Neuronal stem cell (in vitro differentiated cells): ENCODE measurements at regions not wholly inside any gene's neighbourhood (a gene's known extent, or its start where the extent isn't known, plus 50 kb on each side); places are given as distances from the start of the nearest gene placed in this dataset.

ENCODE experiments used
- DNase-seq: peaks from one replicate; pipeline ENCODE4 v3.0.0-alpha.2; 2013; ENCODE audit warnings: low spot score
- H2AFZ ChIP-seq: one replicate; pipeline ENCODE4 v1.6.1; 2013; ENCODE audit warnings: mild to moderate bottlenecking, low read length, inconsistent platforms
- H2AK5ac ChIP-seq: 2 replicates; pipeline ENCODE4 v1.6.1; 2013; ENCODE audit warnings: low read depth, mild to moderate bottlenecking, inconsistent platforms, low read length, moderate library complexity, mixed read lengths
- H2BK120ac ChIP-seq: 2 replicates; pipeline ENCODE4 v1.6.1; 2013; ENCODE audit warnings: low read depth, mild to moderate bottlenecking, inconsistent platforms, low read length, moderate library complexity, mixed read lengths
- H2BK12ac ChIP-seq: one replicate; pipeline ENCODE4 v1.6.1; 2013; ENCODE audit warnings: low read length, inconsistent platforms
- H2BK15ac ChIP-seq: 2 replicates; pipeline ENCODE4 v1.6.1; 2013; ENCODE audit warnings: mild to moderate bottlenecking, low read length, inconsistent platforms, mixed read lengths
- H2BK5ac ChIP-seq: one replicate; pipeline ENCODE4 v1.6.1; 2013; ENCODE audit warnings: inconsistent platforms, mild to moderate bottlenecking, low read length, moderate library complexity
- H3K14ac ChIP-seq: one replicate; pipeline ENCODE4 v1.6.1; 2013; ENCODE audit warnings: low read length, inconsistent platforms
- H3K18ac ChIP-seq: 2 replicates; pipeline ENCODE4 v1.6.1; 2013; ENCODE audit warnings: low read length, inconsistent platforms
- H3K23ac ChIP-seq: 2 replicates; pipeline ENCODE4 v1.6.1; 2013; ENCODE audit warnings: low read depth, mild to moderate bottlenecking, mixed read lengths, low read length, inconsistent platforms; ENCODE audit not compliant: poor library complexity
- H3K27ac ChIP-seq: replicated peaks from 3 replicates; pipeline ENCODE4 v1.5.1; 2013; ENCODE audit warnings: low read length, inconsistent platforms
- H3K27me3 ChIP-seq, 3 experiments: 2 replicates each; pipeline ENCODE4 v1.6.1; 2013; ENCODE audit warnings: low read length in 3 of 3, mild to moderate bottlenecking in 2 of 3, inconsistent platforms in 1 of 3, low read depth in 1 of 3, mixed read lengths in 1 of 3, moderate library complexity in 1 of 3; ENCODE audit not compliant: control insufficient read depth in 3 of 3, insufficient read depth in 3 of 3
- H3K36me3 ChIP-seq, 2 donors: replicated peaks in 1 of 2; 2 replicates each; pipeline ENCODE4 v1.6.1; 2013; ENCODE audit warnings: low read length in 2 of 2; ENCODE audit not compliant: control insufficient read depth in 2 of 2, insufficient read depth in 2 of 2
- H3K4ac ChIP-seq: 2 replicates; pipeline ENCODE4 v1.6.1; 2013; ENCODE audit warnings: inconsistent platforms, mild to moderate bottlenecking, low read length, moderate library complexity
- H3K4me1 ChIP-seq, 2 donors: 1 replicate in 1 of 2; 2 replicates in 1 of 2; pipeline ENCODE4 v1.6.1; 2013; ENCODE audit warnings: low read length in 2 of 2, low read depth in 1 of 2; ENCODE audit not compliant: control insufficient read depth in 2 of 2, insufficient read depth in 1 of 2
- H3K4me2 ChIP-seq: one replicate; pipeline ENCODE4 v1.6.1; 2013; ENCODE audit warnings: mild to moderate bottlenecking, low read length, inconsistent platforms; ENCODE audit not compliant: insufficient read depth, poor library complexity, severe bottlenecking
- H3K4me3 ChIP-seq, 2 donors: 2 replicates each; pipeline ENCODE4 v1.5.1; 2013; ENCODE audit warnings: low read length in 2 of 2, mild to moderate bottlenecking in 2 of 2, inconsistent platforms in 1 of 2, moderate library complexity in 1 of 2
- H3K79me1 ChIP-seq: one replicate; pipeline ENCODE4 v1.6.1; 2013; ENCODE audit warnings: low read depth, mild to moderate bottlenecking, inconsistent platforms, low read length, moderate library complexity
- H3K9ac ChIP-seq: one replicate; pipeline ENCODE4 v1.6.1; 2013; ENCODE audit warnings: mild to moderate bottlenecking, low read depth, low read length, inconsistent platforms; ENCODE audit not compliant: poor library complexity
- H3K9me3 ChIP-seq, 2 donors: replicated peaks in 1 of 2; 2 replicates each; pipeline versions ENCODE3 to v1.6.1; 2013; ENCODE audit warnings: low read length in 2 of 2, mild to moderate bottlenecking in 2 of 2, inconsistent platforms in 1 of 2, low read depth in 1 of 2, mixed read lengths in 1 of 2, moderate library complexity in 1 of 2; ENCODE audit not compliant: control insufficient read depth in 2 of 2, insufficient read depth in 1 of 2
- H4K8ac ChIP-seq: one replicate; pipeline ENCODE4 v1.6.1; 2013; ENCODE audit warnings: low read depth, mild to moderate bottlenecking, inconsistent platforms, low read length, moderate library complexity
- H4K91ac ChIP-seq: one replicate; pipeline ENCODE4 v1.6.1; 2013; ENCODE audit warnings: low read length, low read depth, mild to moderate bottlenecking, inconsistent platforms; ENCODE audit not compliant: poor library complexity
- WGBS, 2 donors: extraction: QIAGEN DNeasy Blood & Tissue Kit; methylation state at CpG; one replicate each; pipeline ENCODE4 v1.1.7; 2013; ENCODE audit warnings: missing lambda C conversion rate in 2 of 2, mixed read lengths in 1 of 2; ENCODE audit not compliant: insufficient read length in 2 of 2, insufficient replicate concordance in 1 of 2; ENCODE audit errors: extremely low coverage in 2 of 2; 5-methylcytosine and 5-hydroxymethylcytosine counted together

- peaks cover 4 to 7% of the 10 kb centered on the region in 2 donors for H3K4me1 ChIP-seq
- DNase-seq, result no peak
- H2AK5ac ChIP-seq, result no peak overlapping the region
- no peak overlapping the region for H2BK5ac ChIP-seq
- no peak overlapping the region for H2BK15ac ChIP-seq
- H3K27ac ChIP-seq, result no peak overlapping the region
- H3K23ac ChIP-seq, result no peak overlapping the region
- H3K9me3 ChIP-seq, result peaks cover 2 to 28% of the 10 kb centered on the region in 2 donors
- no peak overlapping the region for H3K4me3 ChIP-seq
- no peak overlapping the region for H2BK120ac ChIP-seq
- H3K14ac ChIP-seq, result no peak overlapping the region
- H4K8ac ChIP-seq, result no peak overlapping the region
- no peak overlapping the region for H3K18ac ChIP-seq
- H3K4me2 ChIP-seq, result no peak overlapping the region
- no peak overlapping the region for H2BK12ac ChIP-seq
- H4K91ac ChIP-seq, result no peak overlapping the region
- H2AFZ ChIP-seq, result no peak overlapping the region
- no peak overlapping the region for H3K9ac ChIP-seq
- H3K36me3 ChIP-seq, result peaks cover 3 to 6% of the 10 kb centered on the region in 2 donors
- H3K27me3 ChIP-seq, result no peaks in the 10 kb centered on the region
- H3K4ac ChIP-seq, result no peak overlapping the region
- no CpG with 5 or more reads among the region's 4 CpGs for WGBS, 2 donors
- no peaks in the 10 kb centered on the region for H3K79me1 ChIP-seq
Observed at GRCh38 chr14:71645656-71646055, 286.6 kb upstream of the RGS6 start.

- H3K9ac ChIP-seq, result no peak overlapping the region
- no peak overlapping the region for H3K4ac ChIP-seq
- no peak overlapping the region for H2BK120ac ChIP-seq
- no peak overlapping the region for H2AK5ac ChIP-seq
- WGBS, 2 donors, result no CpG with 5 or more reads among the region's 1 CpG
- no peak overlapping the region for H4K8ac ChIP-seq
- DNase-seq, result no peak
- peaks cover 2 to 28% of the 10 kb centered on the region in 2 donors for H3K9me3 ChIP-seq
- H2AFZ ChIP-seq, result no peak overlapping the region
- no peak overlapping the region for H3K4me2 ChIP-seq
- no peaks in the 10 kb centered on the region for H3K79me1 ChIP-seq
- no peak overlapping the region for H3K14ac ChIP-seq
- no peak overlapping the region for H3K18ac ChIP-seq
- no peak overlapping the region for H2BK15ac ChIP-seq
- H3K36me3 ChIP-seq, result peaks cover 3 to 7% of the 10 kb centered on the region in 2 donors
- no peak overlapping the region for H4K91ac ChIP-seq
- no peak overlapping the region for H2BK5ac ChIP-seq
- H3K23ac ChIP-seq, result no peak overlapping the region
- no peaks in the 10 kb centered on the region for H3K27me3 ChIP-seq
- H3K27ac ChIP-seq, result no peak overlapping the region
- H3K4me3 ChIP-seq, result no peak overlapping the region
- peaks cover 7 to 8% of the 10 kb centered on the region in 2 donors for H3K4me1 ChIP-seq
- no peak overlapping the region for H2BK12ac ChIP-seq
Observed at GRCh38 chr14:71646518-71646917, 285.7 kb upstream of the RGS6 start.

- Histone ChIP-seq H3K79me1 (no peaks in the 10 kb centered on the region), H2AK5ac (no peak overlapping the region), H3K23ac (no peak overlapping the region), H2BK15ac (no peak overlapping the region), H3K9me3 (peaks cover 4 to 31% of the 10 kb centered on the region in 2 donors), H3K4ac (no peak overlapping the region), H3K9ac (no peak overlapping the region), H4K8ac (no peak overlapping the region), H2BK12ac (no peak overlapping the region), H3K18ac (no peak overlapping the region), H4K91ac (no peak overlapping the region), H2AFZ (no peak overlapping the region), H2BK120ac (no peak overlapping the region), H3K14ac (no peak overlapping the region), H3K27ac (no peak overlapping the region), H3K4me3 (no peak overlapping the region), H3K36me3 (peaks cover 5 to 7% of the 10 kb centered on the region in 2 donors), H3K27me3 (no peaks in the 10 kb centered on the region), H2BK5ac (no peak overlapping the region), H3K4me2 (no peak overlapping the region), H3K4me1 (peaks cover 7 to 9% of the 10 kb centered on the region in 2 donors)
- no CpG with 5 or more reads among the region's 4 CpGs for WGBS, 2 donors
- DNase-seq, result no peak
Observed at GRCh38 chr14:71647086-71647784, 285.0 kb upstream of the RGS6 start.

- WGBS, 2 donors, result no CpG with 5 or more reads among the region's 2 CpGs
- H2AFZ ChIP-seq, result no peak overlapping the region
- H3K36me3 ChIP-seq, result peaks cover 5 to 7% of the 10 kb centered on the region in 2 donors
- H3K4ac ChIP-seq, result no peak overlapping the region
- no peak overlapping the region for H3K4me2 ChIP-seq
- no peak overlapping the region for H3K9ac ChIP-seq
- no peak overlapping the region for H2AK5ac ChIP-seq
- no peak overlapping the region for H3K18ac ChIP-seq
- no peak overlapping the region for H3K23ac ChIP-seq
- H3K14ac ChIP-seq, result no peak overlapping the region
- no peaks in the 10 kb centered on the region for H3K27me3 ChIP-seq
- H4K8ac ChIP-seq, result no peak overlapping the region
- no peak overlapping the region for H3K4me3 ChIP-seq
- no peaks in the 10 kb centered on the region for H3K79me1 ChIP-seq
- peaks cover 7 to 9% of the 10 kb centered on the region in 2 donors for H3K4me1 ChIP-seq
- no peak overlapping the region for H3K27ac ChIP-seq
- H3K9me3 ChIP-seq, result peaks cover 3 to 27% of the 10 kb centered on the region in 2 donors
- H2BK120ac ChIP-seq, result no peak overlapping the region
- no peak overlapping the region for H2BK5ac ChIP-seq
- no peak overlapping the region for H2BK15ac ChIP-seq
- H2BK12ac ChIP-seq, result no peak overlapping the region
- no peak for DNase-seq
- no peak overlapping the region for H4K91ac ChIP-seq
Observed at GRCh38 chr14:71648725-71649124, 283.5 kb upstream of the RGS6 start.
